ENCODE measurements at regions not wholly inside any gene's neighbourhood (a gene's known extent, or its start where the extent isn't known, plus 50 kb on each side); places are given as distances from the start of the nearest gene placed in this dataset.

GRCh38 chr7:10346032-10346431, 627.6 kb upstream of the PHF14 start:
- TF ChIP-seq CTCF (IDR thresholded peaks at IDR 0.05): no peak
- no peak for TF ChIP-seq POLR2A (IDR thresholded peaks at IDR 0.05)
- no peak for TF ChIP-seq EP300 (IDR thresholded peaks at IDR 0.05)
- TF ChIP-seq POLR2AphosphoS5 (IDR thresholded peaks at IDR 0.05): no peak
